ENCODE measurements at regions not wholly inside any gene's neighbourhood (a gene's known extent, or its start where the extent isn't known, plus 50 kb on each side); places are given as distances from the start of the nearest gene placed in this dataset.

GRCh38 chr10:55358539-55358938, 557.5 kb upstream of the PCDH15 start:
- DNase-seq: no peak

- DNase-seq: no peak
Measured at GRCh38 chr10:55353414-55353813, 552.4 kb upstream of the PCDH15 start.

- DNase-seq: no peak
Measured at GRCh38 chr10:55351431-55351830, 550.4 kb upstream of the PCDH15 start.

GRCh38 chr10:55348534-55348933, 547.5 kb upstream of the PCDH15 start:
- no peak for DNase-seq

- DNase-seq: no peak
Measured at GRCh38 chr10:55330486-55330885, 529.5 kb upstream of the PCDH15 start.

GRCh38 chr10:55329796-55330195, 528.8 kb upstream of the PCDH15 start:
- DNase-seq: no peak

- no peak for DNase-seq
Measured at GRCh38 chr10:55320187-55320700, 519.2 kb upstream of the PCDH15 start.

GRCh38 chr10:55311848-55312635, 511.0 kb upstream of the PCDH15 start:
- DNase-seq: no peak

GRCh38 chr10:55310143-55310542, 509.1 kb upstream of the PCDH15 start:
- DNase-seq: no peak

- no peak for DNase-seq
Measured at GRCh38 chr10:55305285-55305684, 504.3 kb upstream of the PCDH15 start.

GRCh38 chr10:55287346-55287745, 486.3 kb upstream of the PCDH15 start:
- no peak for DNase-seq

- DNase-seq: peak; percentile 74
Measured at GRCh38 chr10:55283031-55283430, 482.0 kb upstream of the PCDH15 start.

- no peak for DNase-seq
Measured at GRCh38 chr10:55280696-55281095, 479.7 kb upstream of the PCDH15 start.

GRCh38 chr10:55277549-55277948, 476.5 kb upstream of the PCDH15 start:
- no peak for DNase-seq

GRCh38 chr10:55274367-55274766, 473.3 kb upstream of the PCDH15 start:
- DNase-seq: no peak

GRCh38 chr10:55273946-55274345, 472.9 kb upstream of the PCDH15 start:
- no peak for DNase-seq

GRCh38 chr10:55272886-55273285, 471.9 kb upstream of the PCDH15 start:
- no peak for DNase-seq

- DNase-seq: no peak
Measured at GRCh38 chr10:55266797-55267196, 465.8 kb upstream of the PCDH15 start.

- DNase-seq: no peak
Measured at GRCh38 chr10:55263327-55263726, 462.3 kb upstream of the PCDH15 start.

GRCh38 chr10:55242544-55242943, 441.5 kb upstream of the PCDH15 start:
- no peak for DNase-seq

- DNase-seq: no peak
Measured at GRCh38 chr10:55237462-55237861, 436.4 kb upstream of the PCDH15 start.

- no peak for DNase-seq
Measured at GRCh38 chr10:55233505-55233904, 432.5 kb upstream of the PCDH15 start.

- DNase-seq: no peak
Measured at GRCh38 chr10:55233090-55233489, 432.1 kb upstream of the PCDH15 start.

GRCh38 chr10:55232553-55232952, 431.5 kb upstream of the PCDH15 start:
- DNase-seq: no peak

- DNase-seq: no peak
Measured at GRCh38 chr10:55227967-55228366, 426.9 kb upstream of the PCDH15 start.
